Thyroid gland (tissue), 4 donors: ENCODE measurements at regions not wholly inside any gene's neighbourhood (a gene's known extent, or its start where the extent isn't known, plus 50 kb on each side); places are given as distances from the start of the nearest gene placed in this dataset.

ENCODE experiments used
- POLR2A ChIP-seq, 2 donors: fragments of 450-650 bp; IDR thresholded peaks; one replicate each; pipeline ENCODE4 v1.6.1; 2017; ENCODE audit warnings: antibody characterized with exemption in 2 of 2, mild to moderate bottlenecking in 2 of 2, moderate library complexity in 1 of 2
- TF ChIP-seq, protein P1 (sequence below), 6 experiments: fragments of 200-600 bp in 3 of 6; fragments of 450-650 bp in 3 of 6; sonication (generic) in 3 of 6; IDR thresholded peaks; one replicate each; pipeline ENCODE4 v1.5.1; 2016 to 2019; ENCODE audit warnings: antibody characterized with exemption in 6 of 6, mild to moderate bottlenecking in 2 of 6, inconsistent platforms in 1 of 6, moderate library complexity in 1 of 6

DNA sequence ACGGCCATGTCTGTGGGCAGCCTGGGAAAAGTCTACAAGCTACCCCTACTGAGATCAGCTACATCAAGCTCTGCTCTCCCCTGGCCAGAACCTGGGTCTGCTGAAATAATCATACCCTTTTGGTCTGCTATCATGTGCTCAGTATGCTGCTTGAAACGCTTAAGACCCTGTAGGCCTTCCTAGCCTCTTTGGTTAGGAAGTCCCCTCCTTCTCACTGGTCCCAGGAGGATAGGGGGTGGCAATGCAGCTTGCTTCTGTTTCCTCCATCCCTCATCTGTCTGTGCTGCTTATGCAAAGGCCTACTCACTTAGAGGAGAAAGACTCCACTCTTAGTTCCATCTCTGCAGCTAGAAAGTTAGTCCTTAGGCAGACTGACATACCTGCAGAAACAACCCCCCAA lies 118.2 kb upstream of the RASGRP1 start:
- TF ChIP-seq, protein P1, sequence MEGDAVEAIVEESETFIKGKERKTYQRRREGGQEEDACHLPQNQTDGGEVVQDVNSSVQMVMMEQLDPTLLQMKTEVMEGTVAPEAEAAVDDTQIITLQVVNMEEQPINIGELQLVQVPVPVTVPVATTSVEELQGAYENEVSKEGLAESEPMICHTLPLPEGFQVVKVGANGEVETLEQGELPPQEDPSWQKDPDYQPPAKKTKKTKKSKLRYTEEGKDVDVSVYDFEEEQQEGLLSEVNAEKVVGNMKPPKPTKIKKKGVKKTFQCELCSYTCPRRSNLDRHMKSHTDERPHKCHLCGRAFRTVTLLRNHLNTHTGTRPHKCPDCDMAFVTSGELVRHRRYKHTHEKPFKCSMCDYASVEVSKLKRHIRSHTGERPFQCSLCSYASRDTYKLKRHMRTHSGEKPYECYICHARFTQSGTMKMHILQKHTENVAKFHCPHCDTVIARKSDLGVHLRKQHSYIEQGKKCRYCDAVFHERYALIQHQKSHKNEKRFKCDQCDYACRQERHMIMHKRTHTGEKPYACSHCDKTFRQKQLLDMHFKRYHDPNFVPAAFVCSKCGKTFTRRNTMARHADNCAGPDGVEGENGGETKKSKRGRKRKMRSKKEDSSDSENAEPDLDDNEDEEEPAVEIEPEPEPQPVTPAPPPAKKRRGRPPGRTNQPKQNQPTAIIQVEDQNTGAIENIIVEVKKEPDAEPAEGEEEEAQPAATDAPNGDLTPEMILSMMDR (IDR thresholded peaks at IDR 0.05): no peak
- no peak for TF ChIP-seq POLR2A (IDR thresholded peaks at IDR 0.05)
